Psoas muscle (tissue), 7 donors: ENCODE measurements at regions not wholly inside any gene's neighbourhood (a gene's known extent, or its start where the extent isn't known, plus 50 kb on each side); places are given as distances from the start of the nearest gene placed in this dataset.
"Not testable (repeated sequence)": the region's sequence is repeated elsewhere in the genome, so short reads cannot be mapped to it uniquely, and the experiment has no call there.

Experiments
- ATAC-seq, 4 donors: fragments of 200-7000 bp; cut with Tn5 transposase; one replicate each; pipeline ENCODE4 v1.9.1; 2020; ENCODE audit warnings: moderate library complexity in 3 of 4, mild to moderate bottlenecking in 2 of 4
- DNase-seq, 2 donors: peaks; one replicate each; pipeline ENCODE4 v3.0.0-alpha.2; 2020
- H3K27ac ChIP-seq: fragments of 200-600 bp; one replicate; pipeline ENCODE4 v1.8.0; 2022
- H3K27me3 ChIP-seq, 3 donors: fragments of 200-600 bp in 1 of 3; one replicate each; pipeline versions ENCODE4 v1.6.1 to v1.8.0; 2013 to 2022; ENCODE audit warnings: low read length in 2 of 3, mild to moderate bottlenecking in 2 of 3, moderate library complexity in 1 of 3; ENCODE audit not compliant: insufficient read depth in 3 of 3
- H3K36me3 ChIP-seq, 2 donors: fragments of 200-600 bp in 1 of 2; one replicate each; pipeline versions ENCODE4 v1.6.1 to v1.8.0; 2013 to 2022; ENCODE audit warnings: low read depth in 1 of 2, mild to moderate bottlenecking in 1 of 2, moderate library complexity in 1 of 2; ENCODE audit not compliant: insufficient read depth in 1 of 2
- H3K4me1 ChIP-seq: fragments of 200-600 bp; one replicate; pipeline ENCODE4 v1.8.0; 2022
- H3K4me3 ChIP-seq: fragments of 200-600 bp; one replicate; pipeline ENCODE4 v1.8.0; 2022; ENCODE audit warnings: mild to moderate bottlenecking
- H3K9me3 ChIP-seq: fragments of 200-600 bp; one replicate; pipeline ENCODE4 v1.8.0; 2022
- CTCF ChIP-seq: fragments of 200-600 bp; IDR thresholded peaks from one replicate; pipeline ENCODE4 v1.8.0; 2022; ENCODE audit warnings: antibody characterized with exemption
- WGBS, 3 donors: extraction: QIAGEN DNeasy Blood & Tissue Kit; methylation state at CpG; one replicate each; pipeline versions ENCODE4 v1.1.6 to v1.1.7; 2013; 5-methylcytosine and 5-hydroxymethylcytosine counted together
- intact Hi-C, 2 donors: fragments of 100-400 bp; cut with DNase I; formaldehyde crosslinking; loops; one replicate each; pipeline versions ENCODE4 v1.11.0 to v1.14.2; 2022
- donor health status: healthy with polysubstance abuse.
- donor health status: DM: no; HTN: no; CAD: no; lungs with moderate emphysema.
- donor health status: Bipolar disorder and iron deficiency.
- donor health status: healthy.
- donor health status: DM: yes; HTN: yes; CAD: no.
- donor health status: DM: no; HTN: no; CAD: no.
- donor health status: DM: yes; HTN: yes; CAD: no.

GRCh38 chr14:80047761-80048160 lies 163.5 kb downstream of the DIO2 start:
- no peak for ATAC-seq
- intact Hi-C loops = no loop called here
- no peak overlapping the region for H3K4me3 ChIP-seq
- no peak for DNase-seq
- H3K4me1 ChIP-seq = no peaks in the 10 kb centered on the region
- no peaks in the 10 kb centered on the region for H3K27me3 ChIP-seq
- H3K9me3 ChIP-seq = no peaks in the 10 kb centered on the region
- WGBS, 3 donors = 59 to 64% (median 59%) methylated on average over 3 of the region's 3 CpGs
- no peaks in the 10 kb centered on the region for H3K36me3 ChIP-seq
- H3K27ac ChIP-seq = no peak overlapping the region
- no peak for TF ChIP-seq CTCF

GRCh38 chr14:80037349-80037748 lies 174.0 kb downstream of the DIO2 start:
- H3K9me3 ChIP-seq = peaks cover 4% of the 10 kb centered on the region
- ATAC-seq (no peak), DNase-seq (no peak)
- H3K36me3 ChIP-seq = no peaks in the 10 kb centered on the region
- H3K27ac ChIP-seq = no peak overlapping the region
- no peaks in the 10 kb centered on the region for H3K4me1 ChIP-seq
- 68 to 85% (median 78%) methylated on average over 2 of the region's 2 CpGs for WGBS, 3 donors
- H3K4me3 ChIP-seq = no peak overlapping the region
- intact Hi-C loops = no loop called here
- no peaks in the 10 kb centered on the region for H3K27me3 ChIP-seq
- no peak for TF ChIP-seq CTCF

- WGBS, 3 donors = 65 to 75% (median 68%) methylated on average over 4 of the region's 4 CpGs
- Histone ChIP-seq H3K4me1 (no peaks in the 10 kb centered on the region), H3K36me3 (no peaks in the 10 kb centered on the region), H3K27me3 (no peaks in the 10 kb centered on the region), H3K4me3 (no peak overlapping the region), H3K9me3 (peaks cover 3% of the 10 kb centered on the region), H3K27ac (no peak overlapping the region)
- no peak for TF ChIP-seq CTCF
- DNase-seq (no peak), ATAC-seq (no peak)
- intact Hi-C loops = no loop called here
Observed at GRCh38 chr14:80024417-80024816, 186.9 kb downstream of the DIO2 start.

- 86 to 88% (median 86%) methylated on average over 3 of the region's 3 CpGs for WGBS, 3 donors
- H3K27ac ChIP-seq, H3K4me1 ChIP-seq, H3K27me3 ChIP-seq, intact Hi-C loops, H3K4me3 ChIP-seq, ATAC-seq, H3K9me3 ChIP-seq, DNase-seq, H3K36me3 ChIP-seq: not testable (repeated sequence)
Observed at GRCh38 chr14:80018476-80018875, 192.8 kb downstream of the DIO2 start.

- H3K4me3 ChIP-seq = no peak overlapping the region
- no peak for TF ChIP-seq CTCF
- H3K36me3 ChIP-seq = no peaks in the 10 kb centered on the region
- ATAC-seq (no peak), DNase-seq (no peak)
- intact Hi-C loops = no loop called here
- H3K9me3 ChIP-seq = no peaks in the 10 kb centered on the region
- no peaks in the 10 kb centered on the region for H3K27me3 ChIP-seq
- H3K27ac ChIP-seq = no peak overlapping the region
- H3K4me1 ChIP-seq = no peaks in the 10 kb centered on the region
- WGBS, 3 donors = 47 to 57% (median 55%) methylated on average over 4 of the region's 4 CpGs
Observed at GRCh38 chr14:80017795-80018194, 193.5 kb downstream of the DIO2 start.

- H3K9me3 ChIP-seq, H3K27ac ChIP-seq, H3K4me3 ChIP-seq, H3K36me3 ChIP-seq, DNase-seq, H3K27me3 ChIP-seq, ATAC-seq, H3K4me1 ChIP-seq, intact Hi-C loops: not testable (repeated sequence)
- no CpG with 5 or more reads among the region's 1 CpG for WGBS, 3 donors
Observed at GRCh38 chr14:80010245-80010644, 201.1 kb downstream of the DIO2 start.
